Esophagus muscularis mucosa (tissue), 4 donors: ENCODE measurements at regions not wholly inside any gene's neighbourhood (a gene's known extent, or its start where the extent isn't known, plus 50 kb on each side); places are given as distances from the start of the nearest gene placed in this dataset.
"Not testable (repeated sequence)": the region's sequence is repeated elsewhere in the genome, so short reads cannot be mapped to it uniquely, and the experiment has no call there.

Source experiments
- DNase-seq: peaks from one replicate; pipeline ENCODE4 v3.0.0-alpha.2; 2017; ENCODE audit errors: extremely low spot score
- H3K27ac ChIP-seq, 4 donors: fragments of 200-600 bp; sonication (generic); replicated peaks in 1 of 4; 1 replicate in 3 of 4; 2 replicates in 1 of 4; pipeline ENCODE4 v1.5.1; 2016 to 2019; ENCODE audit warnings: mild to moderate bottlenecking in 1 of 4
- H3K27me3 ChIP-seq, 4 donors: fragments of 200-600 bp; sonication (generic); one replicate each; pipeline versions ENCODE4 v1.5.1 to v1.6.0; 2016 to 2019
- H3K36me3 ChIP-seq, 4 donors: fragments of 200-600 bp; sonication (generic); one replicate each; pipeline ENCODE4 v1.5.1; 2016 to 2019
- H3K4me1 ChIP-seq, 4 donors: fragments of 200-600 bp; sonication (generic); one replicate each; pipeline ENCODE4 v1.5.1; 2016 to 2019
- H3K4me3 ChIP-seq, 4 donors: fragments of 200-600 bp; sonication (generic); 1 replicate in 2 of 4; 2 replicates in 2 of 4; pipeline ENCODE4 v1.5.1; 2016 to 2019; ENCODE audit warnings: mild to moderate bottlenecking in 4 of 4, moderate library complexity in 1 of 4
- H3K9me3 ChIP-seq, 4 donors: fragments of 200-600 bp; sonication (generic); 1 replicate in 3 of 4; 2 replicates in 1 of 4; pipeline ENCODE4 v1.5.1; 2016 to 2019
- CTCF ChIP-seq, 3 experiments: fragments of 200-600 bp in 2 of 3; fragments of 450-650 bp in 1 of 3; sonication (generic) in 2 of 3; IDR thresholded peaks; one replicate each; pipeline ENCODE4 v1.5.1; 2017 to 2019; ENCODE audit warnings: antibody characterized with exemption in 3 of 3, mild to moderate bottlenecking in 2 of 3, moderate library complexity in 1 of 3
- EP300 ChIP-seq: sonication (generic); formaldehyde crosslinking; IDR thresholded peaks from one replicate; pipeline ENCODE4 v1.6.1; 2017; ENCODE audit warnings: antibody characterized with exemption
- POLR2A ChIP-seq: fragments of 450-650 bp; IDR thresholded peaks from one replicate; pipeline ENCODE4 v1.6.1; 2017; ENCODE audit warnings: antibody characterized with exemption, moderate library complexity, mild to moderate bottlenecking, low read depth
- POLR2AphosphoS5 ChIP-seq, 2 donors: sonication (generic); formaldehyde crosslinking; IDR thresholded peaks; one replicate each; pipeline ENCODE4 v1.6.1; 2017; ENCODE audit warnings: antibody characterized with exemption in 2 of 2
- WGBS: methylation state at CpG from one replicate; pipeline ENCODE4 v1.1.5; 2018; 5-methylcytosine and 5-hydroxymethylcytosine counted together
- intact Hi-C: fragments of 100-400 bp; cut with DNase I; formaldehyde crosslinking; loops from one replicate; pipeline ENCODE4 v1.15.1; 2023

- H3K27ac ChIP-seq: no peak overlapping the region
- DNase-seq: no peak
Measured at GRCh38 chr4:19472666-19473065, 779.0 kb upstream of the SLIT2 start.

GRCh38 chr4:19470001-19470400 lies 781.7 kb upstream of the SLIT2 start:
- H3K4me3 ChIP-seq, H3K9me3 ChIP-seq, H3K36me3 ChIP-seq, H3K27ac ChIP-seq, intact Hi-C loops, H3K4me1 ChIP-seq, DNase-seq, H3K27me3 ChIP-seq: not testable (repeated sequence)
- WGBS: 87% methylated on average over 5 of the region's 5 CpGs

More at GRCh38 chr4:19472666-19473065, 779.0 kb upstream of the SLIT2 start:
- Histone ChIP-seq H3K36me3 (no peaks in the 10 kb centered on the region), H3K27me3 (no peaks in the 10 kb centered on the region), H3K9me3 (no peaks in the 10 kb centered on the region), H3K4me3 (no peak overlapping the region), H3K4me1 (peaks cover 0 to 8% (median 0%) of the 10 kb centered on the region in 4 donors)
- no peak for TF ChIP-seq POLR2AphosphoS5 (IDR thresholded peaks at IDR 0.05)
- no peak for TF ChIP-seq EP300
- TF ChIP-seq POLR2A: no peak
- TF ChIP-seq CTCF (IDR thresholded peaks at IDR 0.05): no peak
- WGBS: 32% methylated on average over 1 of the region's 1 CpG
- intact Hi-C loops: no loop called here

DNA sequence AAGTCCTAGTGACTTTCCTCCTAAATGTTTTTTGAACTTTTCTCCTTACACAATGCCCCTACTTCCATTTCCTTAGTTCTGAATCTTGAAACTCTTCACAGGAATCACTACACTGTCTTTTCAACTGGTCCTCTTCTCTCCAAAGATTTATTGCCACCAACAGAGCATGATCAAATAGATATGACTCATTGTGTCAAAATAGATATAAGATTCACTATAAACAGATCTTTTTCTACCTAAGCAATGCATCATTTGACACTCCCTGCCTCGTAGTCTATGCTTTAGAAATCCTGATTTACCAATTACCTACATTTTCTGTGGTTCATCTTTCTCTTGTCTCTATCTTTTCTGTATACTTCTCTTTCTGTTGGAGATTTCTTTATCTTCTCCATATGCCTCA lies 789.6 kb upstream of the SLIT2 start:
- Histone ChIP-seq H3K36me3 (no peaks in the 10 kb centered on the region), H3K9me3 (no peaks in the 10 kb centered on the region), H3K27ac (no peak overlapping the region), H3K4me1 (no peaks in the 10 kb centered on the region), H3K4me3 (no peak overlapping the region), H3K27me3 (no peaks in the 10 kb centered on the region)
- TF ChIP-seq CTCF (IDR thresholded peaks at IDR 0.05) (no peak), POLR2A (no peak), EP300 (no peak), POLR2AphosphoS5 (IDR thresholded peaks at IDR 0.05) (no peak)
- intact Hi-C loops: no loop called here
- no peak for DNase-seq
- WGBS: 86% methylated on average over 1 of the region's 1 CpG

DNA sequence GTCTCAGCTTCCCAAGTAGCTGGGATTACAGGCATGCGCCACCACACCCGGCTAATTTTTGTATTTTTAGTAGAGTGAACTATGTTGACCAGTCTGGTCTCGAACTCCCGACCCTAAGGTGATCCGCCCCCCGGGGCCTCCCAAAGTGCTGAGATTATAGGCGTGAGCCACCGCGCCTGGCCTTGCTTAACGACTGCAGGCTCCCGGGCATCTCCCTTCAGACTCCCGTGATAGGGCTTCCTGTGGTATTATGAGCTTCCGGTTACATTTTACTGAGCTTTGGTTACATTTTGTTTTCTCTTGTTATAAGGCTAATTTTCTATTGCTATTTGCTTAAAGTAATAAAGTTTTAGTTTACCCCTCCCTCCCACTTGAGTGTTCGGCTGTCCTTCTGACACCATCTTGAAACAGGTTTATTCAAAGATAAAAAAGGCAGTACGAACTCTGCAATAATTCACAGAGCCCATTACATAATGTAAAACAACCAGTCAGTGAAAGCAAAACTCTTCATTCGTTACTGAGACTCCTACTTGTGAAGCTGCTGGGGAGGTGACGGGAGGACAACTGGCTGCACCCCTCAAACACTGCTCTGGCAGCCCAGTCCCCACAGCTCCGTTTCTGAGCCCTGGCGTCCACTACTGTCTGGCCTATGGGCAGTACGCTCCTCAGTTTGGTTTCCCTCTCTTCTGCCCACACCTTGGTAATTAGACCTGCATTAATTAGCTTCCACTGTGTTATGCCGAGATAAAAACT lies 795.7 kb upstream of the SLIT2 start:
- TF ChIP-seq POLR2A (no peak), EP300 (no peak), POLR2AphosphoS5 (IDR thresholded peaks at IDR 0.05) (no peak), CTCF (IDR thresholded peaks at IDR 0.05) (no peak)
- intact Hi-C loops: no loop called here
- 93% methylated on average over 21 of the region's 21 CpGs for WGBS

DNA sequence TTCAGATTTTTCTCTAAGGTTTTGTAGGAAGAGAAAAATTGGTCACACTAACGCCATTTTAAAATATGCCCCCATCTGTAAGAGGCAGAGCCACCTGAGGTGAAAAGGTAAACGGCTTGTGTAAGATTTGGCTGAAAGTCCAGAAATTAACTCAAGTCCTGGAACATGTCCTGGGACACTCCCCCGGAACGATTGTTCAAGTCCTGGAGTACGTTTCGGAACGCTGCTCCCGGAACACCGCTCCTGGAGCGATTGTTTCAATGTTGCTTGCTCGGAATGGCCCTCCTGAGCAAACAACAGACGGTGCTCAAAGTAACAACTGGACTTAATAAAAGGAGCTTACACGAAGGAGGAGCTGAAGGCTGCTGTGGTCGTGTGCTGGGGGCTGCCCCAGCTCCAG lies 796.5 kb upstream of the SLIT2 start:
- no peaks in the 10 kb centered on the region for H3K36me3 ChIP-seq
- intact Hi-C loops: no loop called here
- H3K4me1 ChIP-seq: no peaks in the 10 kb centered on the region
- no peaks in the 10 kb centered on the region for H3K9me3 ChIP-seq
- no peaks in the 10 kb centered on the region for H3K27me3 ChIP-seq
- TF ChIP-seq CTCF (IDR thresholded peaks at IDR 0.05) (no peak), POLR2A (no peak), POLR2AphosphoS5 (IDR thresholded peaks at IDR 0.05) (no peak), EP300 (no peak)
- no peak overlapping the region for H3K4me3 ChIP-seq
- 87% methylated on average over 14 of the region's 14 CpGs for WGBS
- no peak for DNase-seq
- H3K27ac ChIP-seq: no peak overlapping the region

More for the DNA sequence above, 795.7 kb upstream of the SLIT2 start:
- Histone ChIP-seq H3K27ac (no peak overlapping the region), H3K9me3 (no peaks in the 10 kb centered on the region), H3K4me3 (no peak overlapping the region), H3K4me1 (no peaks in the 10 kb centered on the region), H3K27me3 (no peaks in the 10 kb centered on the region), H3K36me3 (no peaks in the 10 kb centered on the region)
- no peak for DNase-seq
